Osteocyte (in vitro differentiated cells): ENCODE measurements at regions not wholly inside any gene's neighbourhood (a gene's known extent, or its start where the extent isn't known, plus 50 kb on each side); places are given as distances from the start of the nearest gene placed in this dataset.

Source experiments
- DNase-seq: peaks from one replicate; pipeline ENCODE4 v3.0.0; 2021; ENCODE audit warnings: mixed read lengths; ENCODE audit not compliant: unreplicated experiment; ENCODE audit errors: extremely low spot score
- H3K27ac Mint-ChIP-seq: one replicate; pipeline ENCODE4 v1.8.0; 2021; ENCODE audit warnings: mild to moderate bottlenecking, mixed read lengths; ENCODE audit not compliant: unreplicated experiment
- H3K27me3 Mint-ChIP-seq: one replicate; pipeline ENCODE4 v1.8.0; 2021; ENCODE audit warnings: mixed read lengths; ENCODE audit not compliant: unreplicated experiment
- H3K36me3 Mint-ChIP-seq: one replicate; pipeline ENCODE4 v1.8.0; 2021; ENCODE audit warnings: mixed read lengths; ENCODE audit not compliant: unreplicated experiment
- H3K4me1 Mint-ChIP-seq: one replicate; pipeline ENCODE4 v1.8.0; 2021; ENCODE audit warnings: mixed read lengths; ENCODE audit not compliant: unreplicated experiment
- H3K4me3 Mint-ChIP-seq: one replicate; pipeline ENCODE4 v1.8.0; 2021; ENCODE audit warnings: mild to moderate bottlenecking, moderate library complexity, mixed read lengths; ENCODE audit not compliant: unreplicated experiment
- H3K9me3 Mint-ChIP-seq: one replicate; pipeline ENCODE4 v1.8.0; 2021; ENCODE audit warnings: mixed read lengths; ENCODE audit not compliant: unreplicated experiment
- CTCF ChIP-seq: fragments of 200-600 bp; sonication (generic); IDR thresholded peaks from 2 replicates; pipeline ENCODE4 v1.5.0; 2021; ENCODE audit warnings: antibody characterized with exemption, mild to moderate bottlenecking, moderate library complexity

- peaks cover 12% of the 10 kb centered on the region for H3K27me3 Mint-ChIP-seq
- no peak overlapping the region for H3K4me3 Mint-ChIP-seq
- no peak for DNase-seq
- peak; percentile 55 for TF ChIP-seq CTCF
- H3K9me3 Mint-ChIP-seq, result no peaks in the 10 kb centered on the region
- no peaks in the 10 kb centered on the region for H3K4me1 Mint-ChIP-seq
- no peak overlapping the region for H3K27ac Mint-ChIP-seq
- no peaks in the 10 kb centered on the region for H3K36me3 Mint-ChIP-seq
These were observed 65.1 kb upstream of the LRRC55 start for GRCh38 chr11:57116654-57117053.

- no peak overlapping the region for H3K27ac Mint-ChIP-seq
- no peak for TF ChIP-seq CTCF
- H3K4me3 Mint-ChIP-seq, result no peak overlapping the region
- peaks cover 27% of the 10 kb centered on the region for H3K27me3 Mint-ChIP-seq
- no peaks in the 10 kb centered on the region for H3K36me3 Mint-ChIP-seq
- DNase-seq, result no peak
- H3K4me1 Mint-ChIP-seq, result no peaks in the 10 kb centered on the region
- H3K9me3 Mint-ChIP-seq, result no peaks in the 10 kb centered on the region
These were observed 61.4 kb upstream of the LRRC55 start for GRCh38 chr11:57120192-57120965.

- Mint-ChIP-seq H3K9me3 (no peaks in the 10 kb centered on the region), H3K27me3 (peaks cover 30% of the 10 kb centered on the region), H3K27ac (no peak overlapping the region), H3K4me3 (no peak overlapping the region), H3K36me3 (no peaks in the 10 kb centered on the region), H3K4me1 (no peaks in the 10 kb centered on the region)
- DNase-seq, result no peak
- no peak for TF ChIP-seq CTCF
These were observed 59.8 kb upstream of the LRRC55 start for GRCh38 chr11:57121996-57122395.

- no peak overlapping the region for H3K4me3 Mint-ChIP-seq
- no peak overlapping the region for H3K27ac Mint-ChIP-seq
- no peaks in the 10 kb centered on the region for H3K4me1 Mint-ChIP-seq
- H3K27me3 Mint-ChIP-seq, result peaks cover 30% of the 10 kb centered on the region
- H3K9me3 Mint-ChIP-seq, result no peaks in the 10 kb centered on the region
- H3K36me3 Mint-ChIP-seq, result no peaks in the 10 kb centered on the region
- DNase-seq, result no peak
- TF ChIP-seq CTCF, result no peak
These were observed 58.2 kb upstream of the LRRC55 start for GRCh38 chr11:57123590-57123989.

- Mint-ChIP-seq H3K27ac (no peak overlapping the region), H3K36me3 (no peaks in the 10 kb centered on the region), H3K4me1 (no peaks in the 10 kb centered on the region), H3K4me3 (no peak overlapping the region), H3K27me3 (peaks cover 33% of the 10 kb centered on the region), H3K9me3 (no peaks in the 10 kb centered on the region)
- DNase-seq, result no peak
- TF ChIP-seq CTCF, result no peak
These were observed 57.2 kb upstream of the LRRC55 start for GRCh38 chr11:57124505-57124904.
